ENCODE measurements at regions not wholly inside any gene's neighbourhood (a gene's known extent, or its start where the extent isn't known, plus 50 kb on each side); places are given as distances from the start of the nearest gene placed in this dataset.

DNA sequence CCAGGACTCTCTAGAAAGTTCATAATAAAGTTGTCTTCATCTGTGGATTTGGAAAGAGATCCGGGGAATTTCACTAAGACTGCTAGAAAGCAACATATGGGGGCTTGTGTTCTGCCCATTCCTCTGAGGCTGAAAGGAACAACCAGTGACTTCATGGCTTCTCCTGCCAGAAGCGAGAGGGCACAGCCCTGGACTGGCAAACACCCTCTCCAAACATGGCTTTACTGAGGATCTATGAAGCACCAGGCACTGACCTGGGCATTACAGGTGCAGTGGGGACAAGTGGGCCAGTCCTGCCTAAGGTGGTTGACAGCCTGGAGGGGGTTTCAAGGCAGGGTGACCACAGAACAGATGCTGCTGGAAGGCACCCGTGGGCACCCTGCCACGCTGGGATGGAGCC lies 185.8 kb upstream of the GPR26 start:
- no peak overlapping the region for H3K27ac ChIP-seq
- no peak for FAIRE-seq
- TF ChIP-seq HOXB5 (CRISPR knock-in tag; IDR thresholded peaks at IDR 0.05) (no peak), SMC3 (IDR thresholded peaks at IDR 0.05) (no peak), NFE2L2 (conservative IDR thresholded peaks at IDR 0.05; ENCODE audit: low read length) (no peak)
- ChIA-PET CTCF (no interaction called here), POLR2A (no interaction called here)
- no peaks in the 10 kb centered on the region for H3K9me3 ChIP-seq
- H3K4me3 ChIP-seq, result no peak overlapping the region
- DNase-seq (ENCODE audit: low read depth in 1 of 2, low spot score in 1 of 2), result no peak
- WGBS (ENCODE audit: missing lambda C conversion rate), result 3% methylated on average over 4 of the region's 4 CpGs
- no peaks in the 10 kb centered on the region for H3K4me1 ChIP-seq
- no peak overlapping the region for H3K4me2 ChIP-seq
- no peak for ATAC-seq

DNA sequence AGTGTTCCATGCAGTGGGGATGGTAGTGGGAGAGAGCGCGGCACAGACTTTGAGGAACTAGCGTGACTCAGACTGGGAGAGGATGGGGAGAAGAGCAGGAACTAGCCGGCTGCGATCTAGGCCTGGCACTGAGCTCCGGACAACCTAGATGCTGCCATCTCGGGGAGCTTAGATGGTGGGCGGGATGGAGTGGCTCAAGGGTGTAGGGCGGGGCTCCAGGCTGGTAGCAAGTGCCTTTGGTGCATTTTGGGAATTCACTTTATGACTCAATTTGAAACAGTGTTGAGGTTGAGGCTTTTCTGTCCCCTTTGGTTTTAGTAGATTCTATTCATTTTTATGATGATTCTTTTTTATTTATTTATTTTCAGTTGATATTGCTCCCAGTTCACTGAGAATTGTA lies 185.3 kb upstream of the GPR26 start:
- ATAC-seq (no peak), DNase-seq (ENCODE audit: low read depth in 1 of 2, low spot score in 1 of 2) (no peak), FAIRE-seq (no peak)
- H3K4me1 ChIP-seq, result no peaks in the 10 kb centered on the region
- no peaks in the 10 kb centered on the region for H3K9me3 ChIP-seq
- H3K4me2 ChIP-seq, result no peak overlapping the region
- H3K27ac ChIP-seq, result no peak overlapping the region
- H3K4me3 ChIP-seq, result no peak overlapping the region
- TF ChIP-seq RNF2 (IDR thresholded peaks at IDR 0.05; ENCODE audit: borderline replicate concordance, low read depth), result no peak
- no peak for TF ChIP-seq ZC3H11A (IDR thresholded peaks at IDR 0.05)
- TF ChIP-seq, protein P1, sequence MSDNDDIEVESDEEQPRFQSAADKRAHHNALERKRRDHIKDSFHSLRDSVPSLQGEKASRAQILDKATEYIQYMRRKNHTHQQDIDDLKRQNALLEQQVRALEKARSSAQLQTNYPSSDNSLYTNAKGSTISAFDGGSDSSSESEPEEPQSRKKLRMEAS (IDR thresholded peaks at IDR 0.05), result no peak
- TF ChIP-seq EHF (CRISPR knock-in tag; IDR thresholded peaks at IDR 0.05), result no peak
- no peak for TF ChIP-seq CEBPB (IDR thresholded peaks at IDR 0.05)
- TF ChIP-seq FOXS1 (CRISPR knock-in tag; IDR thresholded peaks at IDR 0.05), result no peak
- TF ChIP-seq, protein P2, sequence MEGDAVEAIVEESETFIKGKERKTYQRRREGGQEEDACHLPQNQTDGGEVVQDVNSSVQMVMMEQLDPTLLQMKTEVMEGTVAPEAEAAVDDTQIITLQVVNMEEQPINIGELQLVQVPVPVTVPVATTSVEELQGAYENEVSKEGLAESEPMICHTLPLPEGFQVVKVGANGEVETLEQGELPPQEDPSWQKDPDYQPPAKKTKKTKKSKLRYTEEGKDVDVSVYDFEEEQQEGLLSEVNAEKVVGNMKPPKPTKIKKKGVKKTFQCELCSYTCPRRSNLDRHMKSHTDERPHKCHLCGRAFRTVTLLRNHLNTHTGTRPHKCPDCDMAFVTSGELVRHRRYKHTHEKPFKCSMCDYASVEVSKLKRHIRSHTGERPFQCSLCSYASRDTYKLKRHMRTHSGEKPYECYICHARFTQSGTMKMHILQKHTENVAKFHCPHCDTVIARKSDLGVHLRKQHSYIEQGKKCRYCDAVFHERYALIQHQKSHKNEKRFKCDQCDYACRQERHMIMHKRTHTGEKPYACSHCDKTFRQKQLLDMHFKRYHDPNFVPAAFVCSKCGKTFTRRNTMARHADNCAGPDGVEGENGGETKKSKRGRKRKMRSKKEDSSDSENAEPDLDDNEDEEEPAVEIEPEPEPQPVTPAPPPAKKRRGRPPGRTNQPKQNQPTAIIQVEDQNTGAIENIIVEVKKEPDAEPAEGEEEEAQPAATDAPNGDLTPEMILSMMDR (IDR thresholded peaks at IDR 0.05), result no peak
- no peak for TF ChIP-seq SREBF2 (IDR thresholded peaks at IDR 0.05)
- TF ChIP-seq ZNF302 (CRISPR knock-in tag; IDR thresholded peaks at IDR 0.05), result no peak
- TF ChIP-seq, protein P3, sequence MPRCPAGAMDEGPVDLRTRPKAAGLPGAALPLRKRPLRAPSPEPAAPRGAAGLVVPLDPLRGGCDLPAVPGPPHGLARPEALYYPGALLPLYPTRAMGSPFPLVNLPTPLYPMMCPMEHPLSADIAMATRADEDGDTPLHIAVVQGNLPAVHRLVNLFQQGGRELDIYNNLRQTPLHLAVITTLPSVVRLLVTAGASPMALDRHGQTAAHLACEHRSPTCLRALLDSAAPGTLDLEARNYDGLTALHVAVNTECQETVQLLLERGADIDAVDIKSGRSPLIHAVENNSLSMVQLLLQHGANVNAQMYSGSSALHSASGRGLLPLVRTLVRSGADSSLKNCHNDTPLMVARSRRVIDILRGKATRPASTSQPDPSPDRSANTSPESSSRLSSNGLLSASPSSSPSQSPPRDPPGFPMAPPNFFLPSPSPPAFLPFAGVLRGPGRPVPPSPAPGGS (IDR thresholded peaks at IDR 0.05), result no peak
- TF ChIP-seq RAD21 (conservative IDR thresholded peaks at IDR 0.05 in 1 of 2, IDR thresholded peaks at IDR 0.05 in 1 of 2), result no peak
- TF ChIP-seq, protein P4, sequence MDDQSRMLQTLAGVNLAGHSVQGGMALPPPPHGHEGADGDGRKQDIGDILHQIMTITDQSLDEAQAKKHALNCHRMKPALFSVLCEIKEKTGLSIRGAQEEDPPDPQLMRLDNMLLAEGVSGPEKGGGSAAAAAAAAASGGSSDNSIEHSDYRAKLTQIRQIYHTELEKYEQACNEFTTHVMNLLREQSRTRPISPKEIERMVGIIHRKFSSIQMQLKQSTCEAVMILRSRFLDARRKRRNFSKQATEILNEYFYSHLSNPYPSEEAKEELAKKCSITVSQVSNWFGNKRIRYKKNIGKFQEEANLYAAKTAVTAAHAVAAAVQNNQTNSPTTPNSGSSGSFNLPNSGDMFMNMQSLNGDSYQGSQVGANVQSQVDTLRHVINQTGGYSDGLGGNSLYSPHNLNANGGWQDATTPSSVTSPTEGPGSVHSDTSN (IDR thresholded peaks at IDR 0.05), result no peak
- no peak for TF ChIP-seq FOSB (CRISPR knock-in tag; IDR thresholded peaks at IDR 0.05)
- no peak for TF ChIP-seq MYC (IDR thresholded peaks at IDR 0.05; ENCODE audit: borderline replicate concordance, low read length)
- no peak for TF ChIP-seq CHD2 (IDR thresholded peaks at IDR 0.05; ENCODE audit: low read length, partially characterized antibody)
- TF ChIP-seq ESRRA (IDR thresholded peaks at IDR 0.05; ENCODE audit: borderline replicate concordance, low read length), result no peak
- TF ChIP-seq TFCP2L1 (CRISPR knock-in tag; IDR thresholded peaks at IDR 0.05), result no peak
- no peak for TF ChIP-seq JUNB (IDR thresholded peaks at IDR 0.05)
- POLR2A ChIA-PET, result no interaction called here
- CTCF ChIA-PET, result no interaction called here
- 56% methylated on average over 9 of the region's 9 CpGs for WGBS (ENCODE audit: missing lambda C conversion rate)

DNA sequence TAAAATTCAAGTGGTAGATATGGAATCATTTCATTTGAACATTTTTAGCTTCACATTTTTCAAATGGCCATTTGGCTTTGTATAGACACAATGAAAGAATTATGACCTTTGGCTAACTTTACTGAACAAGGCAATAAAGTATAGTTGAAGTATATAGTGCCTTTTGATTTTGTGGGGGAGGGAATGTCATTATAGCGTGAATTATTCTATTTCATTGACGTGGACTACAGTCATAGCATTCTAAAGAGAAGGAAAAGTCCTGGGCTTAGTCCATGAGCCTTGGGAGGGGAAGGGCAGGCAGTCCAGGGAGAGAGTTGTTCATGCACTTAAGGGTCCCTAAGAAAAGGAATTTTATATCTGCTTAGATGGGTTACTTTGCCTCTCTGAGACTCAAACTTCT lies 181.4 kb upstream of the GPR26 start:
- ChIA-PET CTCF (no interaction called here), POLR2A (no interaction called here)
- ATAC-seq (no peak), FAIRE-seq (no peak), DNase-seq (ENCODE audit: low read depth in 1 of 2, low spot score in 1 of 2) (no peak)
- no peaks in the 10 kb centered on the region for H3K4me1 ChIP-seq
- no peaks in the 10 kb centered on the region for H3K9me3 ChIP-seq
- no peak overlapping the region for H3K27ac ChIP-seq
- WGBS (ENCODE audit: missing lambda C conversion rate), result 5% methylated on average over 2 of the region's 2 CpGs
- H3K4me2 ChIP-seq, result no peak overlapping the region
- no peak overlapping the region for H3K4me3 ChIP-seq
- TF ChIP-seq, protein P4 (IDR thresholded peaks at IDR 0.05), result no peak
- TF ChIP-seq FOXS1 (CRISPR knock-in tag; IDR thresholded peaks at IDR 0.05) (no peak), JUNB (IDR thresholded peaks at IDR 0.05) (no peak), RFX5 (IDR thresholded peaks at IDR 0.05) (no peak), TP53 (CRISPR knock-in tag; IDR thresholded peaks at IDR 0.05) (no peak), NPAS2 (CRISPR knock-in tag; IDR thresholded peaks at IDR 0.05; ENCODE audit: borderline replicate concordance) (no peak), CEBPB (IDR thresholded peaks at IDR 0.05) (no peak), NR3C1 (IDR thresholded peaks at IDR 0.05) (no peak), BHLHE40 (IDR thresholded peaks at IDR 0.05; ENCODE audit: low read depth, low read length) (no peak), SMC3 (IDR thresholded peaks at IDR 0.05) (no peak), ZNF302 (CRISPR knock-in tag; IDR thresholded peaks at IDR 0.05) (no peak)
- TF ChIP-seq, protein P1 (IDR thresholded peaks at IDR 0.05), result no peak
- TF ChIP-seq, protein P5, sequence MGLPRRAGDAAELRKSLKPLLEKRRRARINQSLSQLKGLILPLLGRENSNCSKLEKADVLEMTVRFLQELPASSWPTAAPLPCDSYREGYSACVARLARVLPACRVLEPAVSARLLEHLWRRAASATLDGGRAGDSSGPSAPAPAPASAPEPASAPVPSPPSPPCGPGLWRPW (IDR thresholded peaks at IDR 0.05), result no peak
- TF ChIP-seq, protein P6, sequence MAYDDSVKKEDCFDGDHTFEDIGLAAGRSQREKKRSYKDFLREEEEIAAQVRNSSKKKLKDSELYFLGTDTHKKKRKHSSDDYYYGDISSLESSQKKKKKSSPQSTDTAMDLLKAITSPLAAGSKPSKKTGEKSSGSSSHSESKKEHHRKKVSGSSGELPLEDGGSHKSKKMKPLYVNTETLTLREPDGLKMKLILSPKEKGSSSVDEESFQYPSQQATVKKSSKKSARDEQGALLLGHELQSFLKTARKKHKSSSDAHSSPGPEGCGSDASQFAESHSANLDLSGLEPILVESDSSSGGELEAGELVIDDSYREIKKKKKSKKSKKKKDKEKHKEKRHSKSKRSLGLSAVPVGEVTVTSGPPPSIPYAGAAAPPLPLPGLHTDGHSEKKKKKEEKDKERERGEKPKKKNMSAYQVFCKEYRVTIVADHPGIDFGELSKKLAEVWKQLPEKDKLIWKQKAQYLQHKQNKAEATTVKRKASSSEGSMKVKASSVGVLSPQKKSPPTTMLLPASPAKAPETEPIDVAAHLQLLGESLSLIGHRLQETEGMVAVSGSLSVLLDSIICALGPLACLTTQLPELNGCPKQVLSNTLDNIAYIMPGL (CRISPR knock-in tag; IDR thresholded peaks at IDR 0.05; ENCODE audit: borderline replicate concordance), result no peak
